HG02642 (cell line): ENCODE measurements at regions not wholly inside any gene's neighbourhood (a gene's known extent, or its start where the extent isn't known, plus 50 kb on each side); places are given as distances from the start of the nearest gene placed in this dataset.
"Not testable (repeated sequence)": the region's sequence is repeated elsewhere in the genome, so short reads cannot be mapped to it uniquely, and the experiment has no call there.

Source experiments
- ATAC-seq: cut with Tn5 transposase; IDR thresholded peaks from one replicate; pipeline ENCODE4 v1.9.1; 2021; ENCODE audit warnings: mild to moderate bottlenecking; ENCODE audit not compliant: unreplicated experiment, poor library complexity

DNA sequence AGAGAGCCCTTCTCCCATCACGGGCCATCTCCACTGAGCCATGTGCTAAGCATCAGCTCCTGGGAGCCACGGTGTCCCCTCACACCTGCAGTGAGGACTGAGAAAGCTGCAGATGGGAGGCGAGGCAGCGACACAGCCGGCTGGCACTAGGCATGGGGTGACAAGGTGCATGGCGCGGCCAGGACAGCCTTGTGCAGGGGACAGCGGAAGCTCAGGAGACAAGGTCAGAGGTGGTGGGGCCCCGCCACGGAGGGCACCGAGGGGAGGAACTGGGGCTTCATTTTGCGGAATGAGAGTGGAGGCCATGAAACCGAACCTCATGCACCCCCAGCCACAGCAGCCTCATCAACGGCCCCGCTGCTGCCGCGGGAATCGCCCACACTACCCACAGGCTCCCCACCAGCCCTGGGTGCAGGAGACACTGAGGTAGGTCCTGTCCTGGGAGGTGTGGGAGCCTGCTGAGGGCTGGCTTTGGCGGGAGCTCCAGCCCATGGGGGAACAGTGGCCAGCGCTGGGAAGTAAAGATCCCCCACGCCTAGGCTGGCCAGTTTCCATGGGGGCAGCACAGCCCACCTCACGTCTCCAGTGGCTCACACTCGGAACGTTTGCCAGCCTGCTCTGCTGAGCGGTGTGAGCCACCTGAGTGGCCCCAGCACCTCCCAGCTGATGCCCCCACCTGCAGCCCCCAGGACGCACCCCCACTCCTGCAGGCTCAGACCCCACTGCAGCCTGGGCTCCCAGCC lies 71.2 kb upstream of the INSIG1 start:
- ATAC-seq, result no peak

DNA sequence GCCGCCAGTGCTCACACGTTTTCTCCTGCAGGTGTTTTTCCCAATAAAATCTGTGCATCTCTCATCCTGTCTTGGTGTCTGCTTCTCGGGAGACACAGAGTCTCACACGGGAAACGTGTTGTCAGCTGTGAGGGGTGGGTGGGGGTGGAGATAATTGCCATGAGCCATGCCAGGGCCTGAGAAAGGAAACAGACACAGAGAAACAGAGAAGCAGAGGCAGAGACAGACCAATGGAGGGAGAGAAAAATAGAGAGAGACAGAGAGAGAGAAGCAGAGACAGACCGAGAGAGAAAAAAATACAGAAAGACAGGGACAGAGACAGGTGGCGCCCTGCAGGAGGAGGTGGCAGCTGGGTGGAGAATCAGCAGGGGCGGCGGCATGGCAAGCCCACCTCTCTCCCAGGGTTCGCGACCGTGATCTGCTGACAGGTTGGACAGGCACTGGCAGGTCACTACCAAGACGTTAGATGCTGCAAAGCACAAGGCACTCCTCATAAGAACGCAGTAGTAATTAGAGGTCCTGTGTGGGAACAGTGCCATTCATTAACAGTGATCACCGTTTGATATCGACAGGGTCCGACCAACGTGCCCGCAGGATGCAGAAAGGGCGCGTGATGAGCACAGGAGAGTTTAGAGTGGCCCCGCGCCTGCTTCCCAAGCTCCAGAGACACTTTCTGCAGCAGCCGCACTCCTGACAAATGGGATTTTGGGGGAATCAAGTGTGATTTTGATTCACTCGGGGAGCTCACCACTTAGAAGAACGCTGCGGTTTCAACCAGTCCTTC lies 70.5 kb upstream of the INSIG1 start:
- ATAC-seq, result no peak

DNA sequence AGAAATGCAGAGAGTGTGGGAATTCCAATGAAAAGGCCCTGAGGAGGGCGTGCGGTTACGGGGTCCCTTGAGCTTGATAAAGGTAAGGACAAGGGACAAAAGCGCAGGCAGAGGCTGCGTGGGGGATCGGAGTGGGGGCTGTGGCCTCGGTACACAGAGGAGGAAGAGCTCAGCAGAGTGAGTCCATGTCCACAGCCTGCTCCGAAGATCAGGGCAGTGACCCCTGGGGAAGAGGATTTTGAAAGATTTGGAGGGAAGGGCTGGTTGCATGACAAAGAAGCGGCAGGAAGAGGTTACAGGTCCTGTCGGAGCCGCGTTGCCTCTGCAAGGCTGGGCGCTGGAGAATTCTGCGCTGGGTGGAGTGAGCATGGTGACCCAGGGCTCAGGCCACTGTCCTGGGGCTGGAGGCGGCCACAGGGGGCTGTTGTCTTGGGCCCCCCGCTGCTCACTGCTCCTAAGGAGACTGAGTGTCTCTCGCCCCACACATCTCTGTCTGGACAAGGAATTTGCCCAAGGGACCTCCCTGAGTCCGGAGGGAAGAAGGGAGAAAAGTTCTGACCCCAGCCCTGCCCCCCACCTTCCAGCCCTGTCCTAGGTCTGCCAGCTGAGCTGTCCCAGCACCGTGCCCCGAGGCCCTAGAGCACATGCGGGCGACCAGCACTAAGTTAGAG lies 69.8 kb upstream of the INSIG1 start:
- no peak for ATAC-seq

DNA sequence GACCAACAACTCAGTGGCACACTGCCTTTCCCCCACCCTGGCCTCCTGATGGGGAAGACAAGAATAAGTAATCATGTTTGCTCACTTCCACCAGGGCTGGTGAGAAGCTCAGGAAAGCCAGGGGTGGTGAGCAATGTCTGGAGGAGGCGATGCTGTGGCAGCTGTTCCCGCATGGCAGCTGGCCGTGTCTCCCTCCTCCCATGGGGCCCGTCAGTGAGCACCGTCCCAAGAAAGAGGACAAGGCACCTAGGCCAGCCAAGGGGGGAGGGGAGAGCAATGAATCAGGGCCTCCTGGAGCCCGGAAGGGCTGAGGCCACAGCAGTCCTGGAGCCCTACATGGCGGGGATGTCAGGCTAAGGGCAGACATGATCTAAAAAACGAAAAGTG lies 69.2 kb upstream of the INSIG1 start:
- ATAC-seq, result no peak

DNA sequence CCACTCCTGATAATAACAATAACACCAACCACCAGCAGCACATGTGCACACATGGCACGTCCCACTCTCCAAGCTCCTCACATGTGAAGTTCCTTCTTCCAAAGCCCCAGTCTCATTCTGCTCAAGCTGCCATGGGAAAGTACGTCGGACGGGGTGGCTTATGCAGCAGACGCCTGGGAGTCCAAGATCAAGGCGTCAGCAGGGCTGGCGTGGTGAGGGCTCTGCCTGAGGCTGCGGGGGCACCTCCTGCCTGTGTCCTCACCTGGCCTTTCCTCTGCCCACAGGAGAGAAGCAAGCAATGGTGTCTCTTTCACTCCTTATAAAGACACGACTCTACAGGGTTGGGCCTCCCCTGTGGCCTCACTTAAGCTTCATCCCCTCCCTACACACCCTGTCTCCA lies 68.8 kb upstream of the INSIG1 start:
- no peak for ATAC-seq

DNA sequence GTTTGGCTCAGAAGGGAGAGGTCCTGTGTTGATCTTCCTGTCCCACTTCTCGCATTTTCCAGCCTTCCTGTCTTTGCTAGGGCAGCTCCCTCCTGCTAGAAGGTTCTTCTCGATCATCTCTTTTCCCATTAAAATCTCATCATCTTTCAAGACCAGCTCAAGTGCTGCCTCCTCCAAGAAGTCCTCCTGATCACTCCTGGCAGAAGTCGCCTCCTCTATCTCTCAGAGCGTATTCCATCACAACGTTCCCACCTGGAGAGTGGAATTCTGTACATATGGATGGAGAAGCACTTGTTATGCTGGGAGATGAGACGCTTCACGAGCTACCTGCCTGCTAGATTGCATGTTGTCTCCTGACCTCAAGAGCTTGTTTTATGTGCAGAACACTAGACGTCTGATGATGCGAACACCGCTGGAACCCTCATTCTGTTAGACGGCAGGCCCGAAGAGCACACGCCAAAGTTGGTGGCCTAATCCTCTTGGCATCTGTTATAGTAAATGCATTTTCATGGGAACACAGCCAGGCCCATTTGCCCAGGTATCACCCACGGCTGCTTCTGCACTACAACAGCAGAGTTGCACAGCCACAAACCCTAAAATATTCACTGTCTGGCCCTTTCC lies 68.0 kb upstream of the INSIG1 start:
- no peak for ATAC-seq

DNA sequence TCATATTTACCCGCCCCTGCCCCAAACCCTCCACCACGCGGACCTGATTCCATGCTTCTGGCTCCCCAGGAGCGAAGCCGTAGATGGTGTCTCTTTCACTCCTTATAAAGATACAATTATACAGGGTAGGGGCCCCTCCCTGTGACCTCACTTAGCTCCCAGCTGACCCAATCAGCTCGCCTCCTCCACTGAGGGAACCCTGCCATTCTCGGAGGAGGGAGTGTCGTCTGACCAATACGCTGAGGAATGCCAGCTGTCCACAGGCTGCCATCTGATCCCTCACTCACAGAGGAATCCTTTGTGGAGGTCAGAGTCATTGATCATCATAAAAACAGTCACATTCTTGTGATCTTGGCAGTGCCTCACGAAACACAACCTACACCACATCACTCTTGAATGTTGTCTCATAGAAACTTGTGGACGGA lies 67.5 kb upstream of the INSIG1 start:
- no peak for ATAC-seq

DNA sequence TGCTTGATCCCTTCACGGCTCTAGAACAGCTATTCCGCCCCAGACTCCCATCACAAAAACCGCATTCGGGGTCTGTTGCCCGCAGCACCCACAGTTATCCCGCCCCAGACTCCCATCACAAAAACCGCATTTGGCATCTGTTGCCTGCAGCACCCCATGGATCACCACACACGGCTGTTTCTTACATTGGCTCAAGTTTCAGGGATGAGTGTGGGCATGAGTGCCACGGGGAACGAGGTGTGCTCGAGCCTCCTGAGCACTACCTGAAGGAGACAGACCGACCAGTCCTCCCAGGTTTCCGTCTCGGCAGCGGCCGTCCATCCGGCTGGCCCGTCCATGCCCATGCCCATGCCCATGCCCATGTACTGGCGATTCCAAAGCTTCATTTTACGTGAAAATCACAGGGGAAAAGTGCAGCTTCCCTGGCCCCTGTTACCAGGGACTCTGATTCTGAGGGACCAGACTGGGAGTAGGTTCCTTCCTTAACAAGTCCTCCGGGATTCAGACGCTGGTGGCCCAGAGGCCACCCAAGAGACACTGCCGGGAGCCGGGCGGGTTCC lies 66.4 kb upstream of the INSIG1 start:
- no peak for ATAC-seq

DNA sequence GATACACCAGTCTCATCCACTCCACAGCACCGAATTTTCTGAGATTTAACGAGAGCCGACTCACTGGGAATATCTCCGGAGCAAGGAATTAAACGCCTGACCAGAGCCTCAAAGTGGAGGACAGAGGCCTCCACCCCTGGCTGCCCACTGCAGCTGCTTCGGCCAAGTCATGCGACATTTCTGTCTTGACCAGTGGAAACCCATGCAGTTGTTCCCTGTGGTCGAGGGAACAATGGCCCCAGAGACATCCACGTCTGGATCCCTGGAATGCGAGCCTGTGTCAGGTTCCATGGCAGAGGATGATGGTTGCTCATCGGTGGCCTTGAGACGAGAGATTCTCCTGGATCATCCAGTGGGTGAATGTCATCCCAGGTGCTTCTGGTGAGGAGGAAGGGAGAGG lies 65.7 kb upstream of the INSIG1 start:
- ATAC-seq, result no peak

DNA sequence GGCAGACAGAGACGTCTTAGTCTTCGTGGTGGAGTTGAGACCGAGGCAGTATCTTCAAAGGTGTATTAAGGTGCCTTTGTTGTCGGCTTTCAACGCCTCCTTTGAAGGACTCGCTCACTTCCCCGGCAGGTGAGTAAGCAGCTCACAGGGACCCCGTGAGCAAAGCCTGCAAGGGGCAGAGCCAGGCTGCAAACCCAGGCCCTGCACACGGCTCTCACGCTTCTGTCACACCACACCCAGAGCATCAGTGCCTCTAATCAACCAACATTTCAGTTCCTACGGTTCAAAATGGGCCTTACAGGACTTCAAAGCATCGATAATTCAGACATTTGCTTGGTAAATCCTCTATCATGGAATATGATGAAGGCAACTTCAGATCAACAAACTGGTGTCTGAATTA lies 64.8 kb upstream of the INSIG1 start:
- no peak for ATAC-seq

DNA sequence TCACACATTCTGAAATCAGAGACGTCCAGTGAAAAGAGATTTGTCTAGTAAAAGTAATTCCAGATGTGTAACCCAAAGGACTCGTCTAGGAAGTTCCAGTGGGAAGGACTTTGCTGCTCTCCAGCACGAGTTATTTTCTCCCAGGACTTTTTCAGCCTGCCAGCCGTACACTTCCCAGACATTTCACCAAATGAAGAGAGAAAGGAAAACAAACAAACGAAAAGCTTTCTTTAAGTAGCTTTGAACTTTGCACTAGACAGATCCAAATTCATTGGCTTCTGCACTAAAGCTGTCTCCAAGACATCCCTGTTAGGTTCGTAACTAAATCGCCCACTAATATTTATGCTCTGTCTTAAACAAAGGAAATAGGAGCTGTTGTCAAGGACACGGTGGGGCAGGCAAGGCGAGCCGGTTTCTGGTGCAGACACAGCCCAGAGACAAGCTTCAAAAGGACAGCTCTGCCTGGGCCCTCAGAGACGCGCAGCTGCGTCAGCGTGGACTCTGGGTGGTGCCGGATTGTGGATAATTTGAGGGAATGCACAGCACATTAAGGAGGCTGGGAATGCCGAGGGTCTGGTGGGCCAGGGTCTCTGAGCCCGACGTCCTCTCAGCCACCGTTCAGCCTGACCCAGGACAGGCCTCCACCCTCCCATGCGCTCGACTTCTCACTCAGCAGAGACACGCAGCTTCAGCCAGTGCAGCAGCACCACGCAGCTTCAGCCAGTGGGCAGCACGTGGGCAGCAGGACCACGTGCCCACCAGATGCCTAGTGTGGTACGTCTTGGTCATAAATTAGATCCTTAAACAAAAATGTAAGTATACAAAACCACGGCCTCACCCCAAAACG lies 64.1 kb upstream of the INSIG1 start:
- no peak for ATAC-seq

DNA sequence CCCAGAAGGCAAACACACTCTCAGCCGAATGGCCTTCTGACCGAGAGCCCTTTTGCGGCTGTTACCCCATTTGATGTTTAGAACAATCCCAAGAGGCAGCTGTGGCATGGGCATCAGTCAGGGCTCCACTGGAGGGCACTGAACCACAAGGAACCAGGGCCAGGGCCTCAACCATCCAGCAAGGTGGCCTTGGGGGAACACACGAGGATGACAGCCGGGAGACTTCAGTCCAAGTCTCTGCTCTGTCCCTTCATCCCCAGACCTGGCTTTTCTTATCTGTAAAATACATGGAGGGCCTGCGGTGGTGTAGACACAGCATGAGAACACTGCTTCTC lies 63.6 kb upstream of the INSIG1 start:
- ATAC-seq, result no peak

DNA sequence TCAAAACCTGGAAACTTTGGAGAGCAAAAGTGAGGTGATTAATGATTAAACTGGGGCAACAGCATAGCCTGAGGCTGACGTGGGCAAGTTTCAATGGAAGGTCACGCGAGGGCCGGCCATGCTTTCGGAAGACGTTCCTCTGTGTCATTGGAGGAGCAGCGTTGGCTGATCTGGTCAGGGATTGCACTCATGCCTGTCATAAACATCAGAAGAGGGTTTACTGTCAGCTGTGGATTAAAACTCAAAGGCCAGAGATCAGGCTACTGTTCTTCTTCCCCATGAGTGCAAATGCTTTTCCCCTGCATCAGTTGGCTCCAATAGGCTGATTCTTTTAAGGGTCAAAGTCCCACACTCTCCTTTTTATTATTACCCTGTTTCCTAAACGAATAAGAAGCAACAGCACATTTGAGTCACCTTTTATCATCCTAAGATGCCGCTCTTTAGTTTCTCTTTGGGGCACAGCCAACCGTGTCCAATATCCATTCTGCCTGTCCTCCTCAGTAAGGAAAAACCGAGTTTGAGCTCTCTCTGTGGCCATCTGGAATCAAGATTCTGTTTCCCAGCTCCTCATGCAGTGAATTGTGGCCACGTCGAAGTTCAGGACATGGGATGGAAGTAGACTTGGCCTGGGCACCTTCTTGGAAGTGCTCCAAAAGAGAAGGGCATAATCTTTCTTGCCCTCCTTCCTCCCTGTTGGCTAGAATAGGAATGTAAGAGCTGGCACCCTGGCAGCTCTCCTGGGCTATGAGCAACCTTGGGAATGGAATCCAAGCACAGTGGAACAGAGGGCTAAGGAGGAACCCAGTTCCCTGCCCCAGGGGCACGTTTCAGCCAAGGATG lies 62.5 kb upstream of the INSIG1 start:
- no peak for ATAC-seq

DNA sequence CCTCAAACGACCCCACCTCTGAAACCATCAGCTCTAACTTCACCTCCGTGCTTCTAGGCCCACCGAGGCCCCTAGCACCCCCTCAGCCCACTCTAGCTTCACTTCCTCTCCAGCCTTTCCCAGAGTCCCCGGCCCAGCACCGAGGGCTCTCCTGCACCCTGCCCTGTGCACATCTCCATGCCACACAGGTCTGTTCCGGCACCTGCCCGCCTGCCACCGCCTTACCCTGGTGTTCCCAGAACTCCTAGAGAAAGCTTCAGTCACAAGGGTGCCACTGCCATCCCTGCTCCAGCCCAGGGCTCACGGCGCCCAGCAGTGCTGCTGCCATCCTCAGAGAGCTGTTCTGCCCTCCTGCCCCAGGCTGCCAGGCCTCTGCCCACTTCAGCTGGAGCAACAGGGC lies 61.3 kb upstream of the INSIG1 start:
- ATAC-seq, result no peak

DNA sequence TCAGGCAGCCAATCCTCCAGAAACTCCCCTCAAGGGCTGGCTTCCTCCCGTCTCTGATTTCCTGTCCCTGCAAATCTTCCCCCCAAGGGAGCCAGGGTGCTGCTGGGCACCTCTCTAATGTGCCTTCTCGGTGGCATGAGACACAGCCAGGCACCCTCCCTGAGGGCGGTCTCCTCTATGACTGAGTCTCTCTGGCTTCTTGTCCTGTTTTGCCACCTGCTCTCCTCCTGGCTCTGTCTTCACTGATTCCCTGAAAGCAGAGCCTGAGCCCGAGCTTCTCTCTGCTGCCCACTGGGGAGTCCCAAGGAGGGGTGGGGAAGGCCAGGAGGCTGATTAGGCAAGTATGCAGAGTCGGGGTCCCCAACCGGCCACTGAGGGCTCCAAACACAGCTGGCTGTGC lies 60.4 kb upstream of the INSIG1 start:
- ATAC-seq, result no peak

DNA sequence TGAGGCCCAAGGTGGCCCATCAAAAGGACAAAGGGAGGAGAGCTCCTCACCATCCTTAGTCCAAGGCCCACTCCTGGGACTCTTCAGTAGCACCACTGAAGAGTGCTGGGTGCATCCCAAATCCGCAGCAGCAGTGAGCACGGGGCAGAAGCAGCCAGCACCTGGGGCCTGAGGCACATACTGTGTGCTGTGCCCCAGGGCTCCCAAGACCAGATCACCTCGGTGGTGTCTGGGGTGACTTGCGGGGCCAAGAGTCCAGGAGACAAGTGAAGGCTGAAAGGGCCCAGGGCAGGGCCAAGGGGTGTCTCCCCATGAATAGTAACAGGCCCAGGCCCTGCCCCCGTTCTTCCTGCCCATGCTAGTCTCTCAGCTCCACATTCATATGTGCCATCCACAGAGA lies 59.9 kb upstream of the INSIG1 start:
- no peak for ATAC-seq

DNA sequence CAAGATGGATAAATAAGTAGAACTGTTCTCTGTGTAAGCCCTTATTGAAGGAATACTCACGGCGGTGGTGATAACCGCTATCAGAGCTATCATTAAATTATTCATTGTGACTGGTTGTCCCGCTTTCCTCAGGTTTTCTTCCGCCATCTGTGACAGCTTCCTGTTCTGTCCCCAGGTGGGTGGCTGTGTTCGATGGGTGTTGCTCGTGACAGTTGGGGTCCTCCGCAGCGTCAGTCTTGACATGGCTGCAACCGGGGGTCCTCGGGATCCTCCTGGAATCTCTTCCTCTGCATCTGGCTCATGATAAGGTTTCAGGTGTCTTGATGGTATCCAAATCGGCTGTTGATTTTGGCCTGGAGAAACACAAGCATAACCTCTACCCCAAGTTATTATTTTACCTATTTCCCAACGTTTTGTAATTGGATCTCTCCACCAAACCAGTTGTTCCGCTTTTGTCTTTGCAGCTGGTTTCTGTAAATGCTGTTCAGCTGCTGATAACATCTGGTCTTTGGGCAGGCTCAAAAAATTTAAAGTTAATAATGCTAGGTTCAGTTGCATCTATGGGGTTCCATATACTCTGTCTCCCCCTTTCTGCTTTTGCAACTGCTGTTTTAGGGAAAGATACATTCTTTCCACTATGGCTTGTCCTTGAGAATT lies 58.1 kb upstream of the INSIG1 start:
- ATAC-seq, result not testable (repeated sequence)

DNA sequence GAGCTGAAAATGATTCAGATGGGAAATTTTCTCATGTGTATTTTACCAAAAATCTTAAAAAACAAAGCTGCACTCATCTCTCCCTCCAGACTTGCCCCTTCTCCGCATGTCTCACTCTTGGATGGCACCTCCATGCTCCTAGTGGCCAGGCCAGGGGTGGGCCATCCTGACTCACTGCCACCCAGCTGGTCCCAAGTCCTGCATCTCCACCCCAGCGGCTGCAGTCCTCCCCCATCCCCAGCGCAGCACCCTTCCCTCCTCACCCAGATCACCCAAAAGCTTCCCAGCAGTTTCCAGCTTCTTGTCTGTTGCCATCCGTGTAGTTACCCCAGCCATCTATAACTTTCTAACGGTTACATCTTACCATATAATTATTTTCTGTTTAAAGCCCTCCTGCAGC lies 53.0 kb upstream of the INSIG1 start:
- no peak for ATAC-seq
